Stimulated activated memory B cell treated with anti-CD40 and anti-IgM and Interleukin-4, amounts not matched to agents 10 μg/mL and 1 μg/mL and 100 μg/mL, for 72 hours (primary cell): ENCODE measurements at regions not wholly inside any gene's neighbourhood (a gene's known extent, or its start where the extent isn't known, plus 50 kb on each side); places are given as distances from the start of the nearest gene placed in this dataset.

ENCODE experiments used
- ATAC-seq: fragments of 150-1000 bp; cut with Tn5 transposase; 2 replicates; pipeline ENCODE4 v1.10.0; 2021
- H3K27ac Mint-ChIP-seq: one replicate; pipeline ENCODE4 v1.8.0; 2022; ENCODE audit warnings: mild to moderate bottlenecking, mixed read lengths
- H3K27me3 Mint-ChIP-seq: one replicate; pipeline ENCODE4 v1.8.0; 2022; ENCODE audit warnings: mixed read lengths
- H3K36me3 Mint-ChIP-seq: one replicate; pipeline ENCODE4 v1.8.0; 2022; ENCODE audit warnings: mixed read lengths
- H3K4me1 Mint-ChIP-seq: one replicate; pipeline ENCODE4 v1.8.0; 2022; ENCODE audit warnings: mixed read lengths
- H3K4me3 Mint-ChIP-seq: one replicate; pipeline ENCODE4 v1.8.0; 2022; ENCODE audit warnings: mild to moderate bottlenecking, moderate library complexity, mixed read lengths
- H3K9me3 Mint-ChIP-seq: one replicate; pipeline ENCODE4 v1.8.0; 2022; ENCODE audit warnings: mixed read lengths

- H3K4me1 Mint-ChIP-seq: peaks cover 47% of the 10 kb centered on the region
- H3K36me3 Mint-ChIP-seq: peaks cover 76% of the 10 kb centered on the region
- no peak overlapping the region for H3K4me3 Mint-ChIP-seq
- H3K27me3 Mint-ChIP-seq: no peaks in the 10 kb centered on the region
- no peak for ATAC-seq
- H3K27ac Mint-ChIP-seq: no peak overlapping the region
- no peaks in the 10 kb centered on the region for H3K9me3 Mint-ChIP-seq
Observed at GRCh38 chr14:95466506-95466905, 49.9 kb downstream of the SYNE3 start.

GRCh38 chr14:95465936-95466335 lies 50.5 kb downstream of the SYNE3 start:
- Mint-ChIP-seq H3K4me3 (no peak overlapping the region), H3K4me1 (peaks cover 48% of the 10 kb centered on the region)

GRCh38 chr14:95465358-95465757 lies 51.1 kb downstream of the SYNE3 start:
- H3K4me1 Mint-ChIP-seq: peaks cover 54% of the 10 kb centered on the region
- ATAC-seq: no peak
- H3K27me3 Mint-ChIP-seq: no peaks in the 10 kb centered on the region
- peak overlapping the region; percentile 90 for H3K27ac Mint-ChIP-seq
- H3K4me3 Mint-ChIP-seq: no peak overlapping the region
- H3K36me3 Mint-ChIP-seq: peaks cover 78% of the 10 kb centered on the region
- no peaks in the 10 kb centered on the region for H3K9me3 Mint-ChIP-seq

More at GRCh38 chr14:95465936-95466335, 50.5 kb downstream of the SYNE3 start:
- Mint-ChIP-seq H3K36me3 (peaks cover 76% of the 10 kb centered on the region), H3K9me3 (no peaks in the 10 kb centered on the region), H3K27me3 (no peaks in the 10 kb centered on the region), H3K27ac (peak overlapping the region; percentile 90)
- ATAC-seq: no peak

- Mint-ChIP-seq H3K9me3 (no peaks in the 10 kb centered on the region), H3K36me3 (peaks cover 72% of the 10 kb centered on the region), H3K27me3 (no peaks in the 10 kb centered on the region), H3K27ac (peak overlapping the region; percentile 90), H3K4me1 (peaks cover 55% of the 10 kb centered on the region), H3K4me3 (peak overlapping the region; percentile 22)
- peak; percentile 37 for ATAC-seq
Observed at GRCh38 chr14:95464514-95464913, 51.9 kb downstream of the SYNE3 start.

- no peak overlapping the region for H3K4me3 Mint-ChIP-seq
- H3K36me3 Mint-ChIP-seq: peaks cover 72% of the 10 kb centered on the region
- H3K27me3 Mint-ChIP-seq: no peaks in the 10 kb centered on the region
- H3K9me3 Mint-ChIP-seq: no peaks in the 10 kb centered on the region
- peaks cover 55% of the 10 kb centered on the region for H3K4me1 Mint-ChIP-seq
- H3K27ac Mint-ChIP-seq: peak overlapping the region; percentile 90
- peak; percentile 73 for ATAC-seq
Observed at GRCh38 chr14:95464103-95464502, 52.3 kb downstream of the SYNE3 start.

GRCh38 chr14:95463171-95463901 lies 53.1 kb downstream of the SYNE3 start:
- Mint-ChIP-seq H3K36me3 (peaks cover 66% of the 10 kb centered on the region), H3K4me1 (peaks cover 58% of the 10 kb centered on the region), H3K27ac (peak overlapping the region; percentile 90), H3K4me3 (no peak overlapping the region), H3K27me3 (no peaks in the 10 kb centered on the region), H3K9me3 (no peaks in the 10 kb centered on the region)
- ATAC-seq: peak; percentile 61

- ATAC-seq: no peak
- no peaks in the 10 kb centered on the region for H3K9me3 Mint-ChIP-seq
- H3K4me3 Mint-ChIP-seq: no peak overlapping the region
- H3K27ac Mint-ChIP-seq: peak overlapping the region; percentile 90
- H3K36me3 Mint-ChIP-seq: peaks cover 58% of the 10 kb centered on the region
- peaks cover 67% of the 10 kb centered on the region for H3K4me1 Mint-ChIP-seq
- H3K27me3 Mint-ChIP-seq: no peaks in the 10 kb centered on the region
Observed at GRCh38 chr14:95462491-95462890, 54.0 kb downstream of the SYNE3 start.

- Mint-ChIP-seq H3K27me3 (no peaks in the 10 kb centered on the region), H3K27ac (peak overlapping the region; percentile 46), H3K4me1 (peaks cover 73% of the 10 kb centered on the region), H3K4me3 (no peak overlapping the region), H3K36me3 (peaks cover 51% of the 10 kb centered on the region), H3K9me3 (no peaks in the 10 kb centered on the region)
- no peak for ATAC-seq
Observed at GRCh38 chr14:95460647-95461478, 55.6 kb downstream of the SYNE3 start.

- no peak overlapping the region for H3K4me3 Mint-ChIP-seq
- ATAC-seq: no peak
- peaks cover 50% of the 10 kb centered on the region for H3K36me3 Mint-ChIP-seq
- H3K4me1 Mint-ChIP-seq: peaks cover 53% of the 10 kb centered on the region
- no peaks in the 10 kb centered on the region for H3K9me3 Mint-ChIP-seq
- no peaks in the 10 kb centered on the region for H3K27me3 Mint-ChIP-seq
- H3K27ac Mint-ChIP-seq: peak overlapping the region; percentile 79
Observed at GRCh38 chr14:95458906-95459305, 57.5 kb downstream of the SYNE3 start.

- no peak for ATAC-seq
- peaks cover 49% of the 10 kb centered on the region for H3K4me1 Mint-ChIP-seq
- no peaks in the 10 kb centered on the region for H3K9me3 Mint-ChIP-seq
- H3K4me3 Mint-ChIP-seq: no peak overlapping the region
- H3K36me3 Mint-ChIP-seq: peaks cover 48% of the 10 kb centered on the region
- H3K27me3 Mint-ChIP-seq: no peaks in the 10 kb centered on the region
- peak overlapping the region; percentile 79 for H3K27ac Mint-ChIP-seq
Observed at GRCh38 chr14:95458459-95458858, 58.0 kb downstream of the SYNE3 start.

GRCh38 chr14:95456281-95456680 lies 60.2 kb downstream of the SYNE3 start:
- no peaks in the 10 kb centered on the region for H3K27me3 Mint-ChIP-seq
- H3K4me3 Mint-ChIP-seq: no peak overlapping the region
- H3K4me1 Mint-ChIP-seq: peaks cover 27% of the 10 kb centered on the region
- no peaks in the 10 kb centered on the region for H3K9me3 Mint-ChIP-seq
- H3K36me3 Mint-ChIP-seq: peaks cover 55% of the 10 kb centered on the region
- H3K27ac Mint-ChIP-seq: peak overlapping the region; percentile 79
- ATAC-seq: no peak

- H3K36me3 Mint-ChIP-seq: peaks cover 49% of the 10 kb centered on the region
- ATAC-seq: no peak
- peaks cover 19% of the 10 kb centered on the region for H3K4me1 Mint-ChIP-seq
- no peaks in the 10 kb centered on the region for H3K27me3 Mint-ChIP-seq
- H3K4me3 Mint-ChIP-seq: no peak overlapping the region
- no peaks in the 10 kb centered on the region for H3K9me3 Mint-ChIP-seq
- no peak overlapping the region for H3K27ac Mint-ChIP-seq
Observed at GRCh38 chr14:95455246-95455645, 61.2 kb downstream of the SYNE3 start.

- Mint-ChIP-seq H3K4me3 (no peak overlapping the region), H3K4me1 (peaks cover 18% of the 10 kb centered on the region), H3K27ac (no peak overlapping the region), H3K36me3 (peaks cover 57% of the 10 kb centered on the region), H3K9me3 (no peaks in the 10 kb centered on the region), H3K27me3 (no peaks in the 10 kb centered on the region)
- ATAC-seq: no peak
Observed at GRCh38 chr14:95453713-95453980, 62.8 kb downstream of the SYNE3 start.

GRCh38 chr14:95452893-95453712 lies 63.3 kb downstream of the SYNE3 start:
- Mint-ChIP-seq H3K4me3 (no peak overlapping the region), H3K4me1 (peaks cover 12% of the 10 kb centered on the region), H3K36me3 (peaks cover 57% of the 10 kb centered on the region), H3K27ac (no peak overlapping the region), H3K27me3 (no peaks in the 10 kb centered on the region), H3K9me3 (no peaks in the 10 kb centered on the region)
- ATAC-seq: no peak

- no peak for ATAC-seq
- no peaks in the 10 kb centered on the region for H3K9me3 Mint-ChIP-seq
- peaks cover 57% of the 10 kb centered on the region for H3K36me3 Mint-ChIP-seq
- H3K27ac Mint-ChIP-seq: no peak overlapping the region
- no peak overlapping the region for H3K4me3 Mint-ChIP-seq
- H3K27me3 Mint-ChIP-seq: no peaks in the 10 kb centered on the region
- peaks cover 5% of the 10 kb centered on the region for H3K4me1 Mint-ChIP-seq
Observed at GRCh38 chr14:95452176-95452892, 64.1 kb downstream of the SYNE3 start.
